Trophoblast cell (in vitro differentiated cells and primary cell): ENCODE measurements at regions not wholly inside any gene's neighbourhood (a gene's known extent, or its start where the extent isn't known, plus 50 kb on each side); places are given as distances from the start of the nearest gene placed in this dataset.

ENCODE experiments used
- DNase-seq, 2 donors: peaks; one replicate each; pipeline ENCODE4 v3.0.0-alpha.2; 2016
- H2AFZ ChIP-seq: 2 replicates; pipeline ENCODE4 v1.6.1; 2013; ENCODE audit warnings: low read length, moderate library complexity, mild to moderate bottlenecking; ENCODE audit not compliant: insufficient read depth, poor library complexity
- H2AK5ac ChIP-seq: 2 replicates; pipeline ENCODE4 v1.6.1; 2013; ENCODE audit warnings: mild to moderate bottlenecking, low read length
- H2BK120ac ChIP-seq: 2 replicates; pipeline ENCODE4 v1.6.1; 2013; ENCODE audit warnings: low read length, mild to moderate bottlenecking, moderate library complexity; ENCODE audit not compliant: insufficient read depth, poor library complexity
- H2BK12ac ChIP-seq: 2 replicates; pipeline ENCODE4 v1.6.1; 2013; ENCODE audit warnings: mild to moderate bottlenecking, low read length, moderate library complexity
- H2BK5ac ChIP-seq: 2 replicates; pipeline ENCODE4 v1.6.1; 2013; ENCODE audit warnings: low read length, low read depth, moderate library complexity, mild to moderate bottlenecking; ENCODE audit not compliant: poor library complexity
- H3K14ac ChIP-seq: 2 replicates; pipeline ENCODE4 v1.6.1; 2013; ENCODE audit warnings: mild to moderate bottlenecking, low read length
- H3K18ac ChIP-seq: 2 replicates; pipeline ENCODE4 v1.6.1; 2013; ENCODE audit warnings: mild to moderate bottlenecking, low read length
- H3K23ac ChIP-seq: 2 replicates; pipeline ENCODE4 v1.6.1; 2013; ENCODE audit warnings: low read length
- H3K27ac ChIP-seq: 2 replicates; pipeline ENCODE4 v1.5.1; 2013; ENCODE audit warnings: low read depth, mild to moderate bottlenecking, inconsistent platforms, low read length, moderate library complexity
- H3K27me3 ChIP-seq: 2 replicates; pipeline ENCODE4 v1.6.1; 2013; ENCODE audit warnings: inconsistent platforms, mild to moderate bottlenecking, low read length, moderate library complexity; ENCODE audit not compliant: insufficient read depth
- H3K36me3 ChIP-seq, 2 experiments: 1 replicate in 1 of 2; 2 replicates in 1 of 2; pipeline ENCODE4 v1.6.1; 2013; ENCODE audit warnings: low read length in 2 of 2, mild to moderate bottlenecking in 2 of 2, moderate library complexity in 1 of 2; ENCODE audit not compliant: insufficient read depth in 2 of 2, control insufficient read depth in 1 of 2
- H3K4ac ChIP-seq: 2 replicates; pipeline ENCODE4 v1.6.1; 2013; ENCODE audit warnings: low read depth, mild to moderate bottlenecking, low read length, moderate library complexity
- H3K4me1 ChIP-seq, 2 experiments: 1 replicate in 1 of 2; 2 replicates in 1 of 2; pipeline ENCODE4 v1.6.1; 2013; ENCODE audit warnings: low read length in 2 of 2, mild to moderate bottlenecking in 2 of 2, moderate library complexity in 1 of 2; ENCODE audit not compliant: insufficient read depth in 2 of 2, control insufficient read depth in 1 of 2
- H3K4me2 ChIP-seq: 2 replicates; pipeline ENCODE4 v1.6.1; 2013; ENCODE audit warnings: inconsistent platforms, mild to moderate bottlenecking, low read length, moderate library complexity
- H3K4me3 ChIP-seq: 2 replicates; pipeline ENCODE4 v1.5.1; 2013; ENCODE audit warnings: mild to moderate bottlenecking, low read depth, low read length, inconsistent platforms
- H3K79me1 ChIP-seq: one replicate; pipeline ENCODE4 v1.6.1; 2013; ENCODE audit warnings: low read length
- H3K79me2 ChIP-seq: 2 replicates; pipeline ENCODE4 v1.6.1; 2013; ENCODE audit warnings: low read length, mild to moderate bottlenecking; ENCODE audit not compliant: control insufficient read depth, insufficient read depth, poor library complexity
- H3K9ac ChIP-seq: 2 replicates; pipeline ENCODE4 v1.6.1; 2013; ENCODE audit warnings: mild to moderate bottlenecking, low read length
- H3K9me3 ChIP-seq: 2 replicates; pipeline ENCODE4 v1.6.1; 2013; ENCODE audit warnings: low read depth, mild to moderate bottlenecking, control low read depth, inconsistent platforms, low read length; ENCODE audit not compliant: insufficient read depth
- H4K12ac ChIP-seq: 2 replicates; pipeline ENCODE4 v1.6.1; 2013; ENCODE audit warnings: low read depth, mild to moderate bottlenecking, low read length, moderate library complexity
- H4K8ac ChIP-seq: 2 replicates; pipeline ENCODE4 v1.6.1; 2013; ENCODE audit warnings: low read depth, mild to moderate bottlenecking, low read length, moderate library complexity
- H4K91ac ChIP-seq: one replicate; pipeline ENCODE4 v1.6.1; 2013; ENCODE audit warnings: low read depth, mild to moderate bottlenecking, low read length, moderate library complexity
- WGBS: extraction: QIAGEN DNeasy Blood & Tissue Kit; methylation state at CpG from one replicate; pipeline ENCODE4 v1.1.7; 2013; ENCODE audit warnings: missing lambda C conversion rate; ENCODE audit not compliant: insufficient read length, insufficient coverage; ENCODE audit errors: extremely low coverage; 5-methylcytosine and 5-hydroxymethylcytosine counted together

DNA sequence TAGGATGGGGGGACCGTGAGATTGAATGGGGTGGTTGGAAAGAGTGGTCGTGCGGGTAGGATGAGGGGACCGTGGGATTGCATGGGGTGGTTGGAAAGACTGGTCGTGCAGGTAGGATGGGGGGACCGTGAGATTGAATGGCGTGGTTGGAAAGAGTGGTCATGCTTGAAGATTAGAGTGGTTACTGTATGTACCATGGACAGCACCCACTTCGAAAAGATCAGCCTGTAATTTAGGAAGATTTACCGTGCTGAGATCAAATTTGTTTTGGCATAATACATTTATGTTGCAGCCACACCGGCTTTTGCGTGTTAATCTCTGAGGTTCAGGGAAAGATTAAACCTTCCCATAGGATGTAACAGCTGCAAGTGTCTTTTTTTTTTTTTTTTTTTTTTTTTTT, 495.2 kb upstream of the ADARB2 start:
- H4K12ac ChIP-seq = no peak overlapping the region
- H2AK5ac ChIP-seq = no peak overlapping the region
- peaks cover 3% of the 10 kb centered on the region for H3K9me3 ChIP-seq
- no peaks in the 10 kb centered on the region for H3K4me1 ChIP-seq
- H3K18ac ChIP-seq = no peak overlapping the region
- no peak overlapping the region for H3K4me3 ChIP-seq
- no peak overlapping the region for H4K8ac ChIP-seq
- no peak overlapping the region for H2AFZ ChIP-seq
- H2BK12ac ChIP-seq = no peak overlapping the region
- 100% methylated on average over 1 of the region's 11 CpGs for WGBS
- no peak overlapping the region for H3K27ac ChIP-seq
- no peak for DNase-seq
- H3K23ac ChIP-seq = no peak overlapping the region
- no peaks in the 10 kb centered on the region for H3K79me1 ChIP-seq
- no peak overlapping the region for H2BK5ac ChIP-seq
- no peak overlapping the region for H3K4me2 ChIP-seq
- H4K91ac ChIP-seq = no peak overlapping the region
- no peaks in the 10 kb centered on the region for H3K79me2 ChIP-seq
- no peak overlapping the region for H3K9ac ChIP-seq
- H3K27me3 ChIP-seq = no peaks in the 10 kb centered on the region
- H3K14ac ChIP-seq = no peak overlapping the region
- H3K36me3 ChIP-seq = no peaks in the 10 kb centered on the region
- no peak overlapping the region for H3K4ac ChIP-seq
- H2BK120ac ChIP-seq = no peak overlapping the region

- no peak overlapping the region for H4K8ac ChIP-seq
- no peak for DNase-seq
These were observed 493.2 kb upstream of the ADARB2 start for GRCh38 chr10:2230478-2230877.

GRCh38 chr10:2228320-2228901, 491.1 kb upstream of the ADARB2 start:
- no peak overlapping the region for H2AK5ac ChIP-seq
- H3K9me3 ChIP-seq = peaks cover 3% of the 10 kb centered on the region
- no peak overlapping the region for H2BK5ac ChIP-seq
- H2BK12ac ChIP-seq = no peak overlapping the region
- H3K23ac ChIP-seq = no peak overlapping the region
- H2BK120ac ChIP-seq = no peak overlapping the region
- H3K79me1 ChIP-seq = no peaks in the 10 kb centered on the region
- no peak overlapping the region for H3K4me3 ChIP-seq
- no peak overlapping the region for H3K4ac ChIP-seq
- no peak overlapping the region for H4K8ac ChIP-seq
- H3K18ac ChIP-seq = no peak overlapping the region
- no peak overlapping the region for H3K27ac ChIP-seq
- H4K91ac ChIP-seq = no peak overlapping the region
- no peak overlapping the region for H3K14ac ChIP-seq
- no CpG with 5 or more reads among the region's 5 CpGs for WGBS
- H3K36me3 ChIP-seq = no peaks in the 10 kb centered on the region
- H4K12ac ChIP-seq = no peak overlapping the region
- no peak overlapping the region for H2AFZ ChIP-seq
- no peak for DNase-seq
- no peaks in the 10 kb centered on the region for H3K27me3 ChIP-seq
- no peaks in the 10 kb centered on the region for H3K4me1 ChIP-seq
- no peak overlapping the region for H3K9ac ChIP-seq
- H3K79me2 ChIP-seq = no peaks in the 10 kb centered on the region
- H3K4me2 ChIP-seq = no peak overlapping the region

More at GRCh38 chr10:2230478-2230877, 493.2 kb upstream of the ADARB2 start:
- Histone ChIP-seq H3K4ac (no peak overlapping the region), H3K27ac (no peak overlapping the region), H3K18ac (no peak overlapping the region), H3K79me2 (no peaks in the 10 kb centered on the region), H2AFZ (no peak overlapping the region), H3K14ac (no peak overlapping the region), H3K27me3 (no peaks in the 10 kb centered on the region), H2BK5ac (no peak overlapping the region), H4K91ac (no peak overlapping the region), H2BK120ac (no peak overlapping the region), H3K9me3 (peaks cover 3% of the 10 kb centered on the region), H3K23ac (no peak overlapping the region), H3K36me3 (no peaks in the 10 kb centered on the region), H3K9ac (no peak overlapping the region), H4K12ac (no peak overlapping the region), H2AK5ac (no peak overlapping the region), H2BK12ac (no peak overlapping the region), H3K79me1 (no peaks in the 10 kb centered on the region), H3K4me1 (no peaks in the 10 kb centered on the region), H3K4me3 (no peak overlapping the region), H3K4me2 (no peak overlapping the region)
- no CpG with 5 or more reads among the region's 1 CpG for WGBS

DNA sequence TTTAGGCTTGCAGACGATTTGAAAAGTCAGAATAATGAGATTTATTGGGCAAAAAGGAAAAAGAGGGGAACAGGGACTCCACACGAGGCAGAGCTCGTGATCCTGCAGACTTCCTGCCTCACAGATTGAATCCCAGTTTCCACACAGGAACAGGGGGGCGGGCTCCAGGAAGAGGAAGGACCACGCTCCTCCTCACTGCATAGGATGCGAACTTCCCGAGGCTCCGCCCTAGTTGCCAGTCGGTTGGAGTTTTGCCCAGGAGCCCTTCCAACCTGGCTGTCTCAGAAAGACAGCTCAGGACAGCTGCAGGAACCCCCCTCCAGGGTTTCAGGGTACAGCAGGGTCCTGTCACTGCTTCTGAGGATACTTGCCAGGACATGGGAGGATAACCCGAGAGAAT, 488.3 kb upstream of the ADARB2 start:
- H3K9me3 ChIP-seq = no peaks in the 10 kb centered on the region
- WGBS = no CpG with 5 or more reads among the region's 10 CpGs
- no peak overlapping the region for H3K27ac ChIP-seq

More for the DNA sequence above, 488.3 kb upstream of the ADARB2 start:
- no peaks in the 10 kb centered on the region for H3K4me1 ChIP-seq
- H3K79me2 ChIP-seq = no peaks in the 10 kb centered on the region
- no peak overlapping the region for H4K91ac ChIP-seq
- no peak overlapping the region for H2BK12ac ChIP-seq
- DNase-seq = no peak
- H3K9ac ChIP-seq = no peak overlapping the region
- no peak overlapping the region for H3K14ac ChIP-seq
- no peak overlapping the region for H2BK5ac ChIP-seq
- no peak overlapping the region for H4K8ac ChIP-seq
- no peaks in the 10 kb centered on the region for H3K79me1 ChIP-seq
- H2AK5ac ChIP-seq = no peak overlapping the region
- no peak overlapping the region for H3K4me3 ChIP-seq
- H3K36me3 ChIP-seq = no peaks in the 10 kb centered on the region
- no peak overlapping the region for H3K18ac ChIP-seq
- no peak overlapping the region for H3K4me2 ChIP-seq
- H3K27me3 ChIP-seq = no peaks in the 10 kb centered on the region
- H4K12ac ChIP-seq = no peak overlapping the region
- H2BK120ac ChIP-seq = no peak overlapping the region
- no peak overlapping the region for H3K4ac ChIP-seq
- no peak overlapping the region for H3K23ac ChIP-seq
- H2AFZ ChIP-seq = no peak overlapping the region
